Left lung (tissue), 4 donors: ENCODE measurements at regions not wholly inside any gene's neighbourhood (a gene's known extent, or its start where the extent isn't known, plus 50 kb on each side); places are given as distances from the start of the nearest gene placed in this dataset.

Experiments used
- ATAC-seq: fragments of 200-7000 bp; cut with Tn5 transposase; one replicate; pipeline ENCODE4 v1.9.1; 2020; ENCODE audit warnings: moderate library complexity
- DNase-seq, 4 donors: peaks; one replicate each; pipeline ENCODE4 v3.0.0-alpha.2; 2013 to 2020
- H3K27ac ChIP-seq, 2 donors: fragments of 200-600 bp; sonication (generic) in 1 of 2; one replicate each; pipeline versions ENCODE4 v1.5.0 to v1.8.0; 2020 to 2021
- H3K27me3 ChIP-seq, 2 donors: fragments of 200-600 bp; sonication (generic) in 1 of 2; one replicate each; pipeline versions ENCODE4 v1.5.0 to v1.8.0; 2020 to 2021
- H3K36me3 ChIP-seq, 2 donors: fragments of 200-600 bp; sonication (generic) in 1 of 2; one replicate each; pipeline versions ENCODE4 v1.5.0 to v1.8.0; 2020 to 2021
- H3K4me1 ChIP-seq, 2 donors: fragments of 200-600 bp; one replicate each; pipeline ENCODE4 v1.8.0; 2021
- H3K4me3 ChIP-seq, 2 donors: fragments of 200-600 bp; sonication (generic) in 1 of 2; one replicate each; pipeline versions ENCODE4 v1.5.0 to v1.8.0; 2020 to 2021; ENCODE audit warnings: mild to moderate bottlenecking in 1 of 2
- H3K9me3 ChIP-seq, 2 donors: fragments of 200-600 bp; sonication (generic) in 1 of 2; one replicate each; pipeline versions ENCODE4 v1.5.0 to v1.8.0; 2020 to 2021
- intact Hi-C, 2 donors: fragments of 100-400 bp; cut with DNase I; formaldehyde crosslinking; loops; one replicate each; pipeline versions ENCODE4 v1.11.2 to v1.14.2; 2022
- TF ChIP-seq, protein P1 (sequence below), 2 donors: fragments of 200-600 bp; sonication (generic) in 1 of 2; IDR thresholded peaks; one replicate each; pipeline versions ENCODE4 v1.5.0 to v1.8.0; 2021; ENCODE audit warnings: antibody characterized with exemption in 2 of 2
- donor health status: DM: no; HTN: yes; CAD: no.
- donor health status: DM: no; HTN: no; CAD: no.

- Histone ChIP-seq H3K27ac (no peak overlapping the region), H3K36me3 (no peaks in the 10 kb centered on the region), H3K27me3 (no peaks in the 10 kb centered on the region), H3K4me3 (no peak overlapping the region), H3K9me3 (peaks cover 0 to 7% of the 10 kb centered on the region in 2 donors), H3K4me1 (no peaks in the 10 kb centered on the region)
- ATAC-seq = no peak
- no peak for DNase-seq
- TF ChIP-seq, protein P1, sequence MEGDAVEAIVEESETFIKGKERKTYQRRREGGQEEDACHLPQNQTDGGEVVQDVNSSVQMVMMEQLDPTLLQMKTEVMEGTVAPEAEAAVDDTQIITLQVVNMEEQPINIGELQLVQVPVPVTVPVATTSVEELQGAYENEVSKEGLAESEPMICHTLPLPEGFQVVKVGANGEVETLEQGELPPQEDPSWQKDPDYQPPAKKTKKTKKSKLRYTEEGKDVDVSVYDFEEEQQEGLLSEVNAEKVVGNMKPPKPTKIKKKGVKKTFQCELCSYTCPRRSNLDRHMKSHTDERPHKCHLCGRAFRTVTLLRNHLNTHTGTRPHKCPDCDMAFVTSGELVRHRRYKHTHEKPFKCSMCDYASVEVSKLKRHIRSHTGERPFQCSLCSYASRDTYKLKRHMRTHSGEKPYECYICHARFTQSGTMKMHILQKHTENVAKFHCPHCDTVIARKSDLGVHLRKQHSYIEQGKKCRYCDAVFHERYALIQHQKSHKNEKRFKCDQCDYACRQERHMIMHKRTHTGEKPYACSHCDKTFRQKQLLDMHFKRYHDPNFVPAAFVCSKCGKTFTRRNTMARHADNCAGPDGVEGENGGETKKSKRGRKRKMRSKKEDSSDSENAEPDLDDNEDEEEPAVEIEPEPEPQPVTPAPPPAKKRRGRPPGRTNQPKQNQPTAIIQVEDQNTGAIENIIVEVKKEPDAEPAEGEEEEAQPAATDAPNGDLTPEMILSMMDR (IDR thresholded peaks at IDR 0.05) = no peak
- intact Hi-C loops = no loop called here
These were observed 372.7 kb upstream of the ATP10A start for GRCh38 chr15:26235864-26236263.

DNA sequence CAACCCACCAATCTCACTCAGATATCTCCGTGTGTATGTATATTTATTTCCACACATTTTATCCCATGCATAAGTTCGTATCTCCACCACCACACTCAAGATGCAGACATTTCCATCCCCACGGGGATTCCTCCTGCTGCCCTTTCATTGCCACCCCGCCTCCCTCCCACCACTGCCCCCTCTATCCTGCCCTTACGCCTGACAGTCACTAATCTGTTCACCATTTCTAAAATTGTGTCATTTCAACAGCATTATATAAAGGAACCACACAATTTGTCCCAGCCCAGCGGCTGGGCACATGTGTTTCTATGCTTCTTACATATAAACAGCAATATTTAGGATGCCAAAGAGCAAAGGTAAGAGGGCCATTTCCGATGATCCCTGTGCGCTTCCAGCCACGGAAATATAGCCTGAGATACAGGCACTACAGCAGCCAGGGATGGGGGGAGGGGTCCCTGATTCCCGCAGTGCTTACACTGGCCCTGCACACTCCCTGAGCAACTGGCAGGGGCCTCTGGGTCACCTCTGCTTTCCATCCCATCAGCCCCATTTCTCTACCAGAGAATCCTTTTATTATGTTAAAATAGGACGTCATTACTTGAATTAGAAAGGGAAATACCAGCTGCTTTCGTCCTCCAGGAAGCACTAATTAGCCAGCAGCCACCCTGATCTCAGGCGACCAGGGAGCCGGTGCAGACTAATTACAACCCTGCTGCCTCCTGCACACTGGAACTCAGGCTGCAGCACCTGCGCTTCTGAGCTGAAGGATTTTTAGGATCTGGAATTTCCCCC, 372.0 kb upstream of the ATP10A start:
- TF ChIP-seq, protein P1 (IDR thresholded peaks at IDR 0.05) = no peak
- intact Hi-C loops = no loop called here
- Histone ChIP-seq H3K4me3 (no peak overlapping the region), H3K36me3 (no peaks in the 10 kb centered on the region), H3K27me3 (no peaks in the 10 kb centered on the region), H3K4me1 (no peaks in the 10 kb centered on the region), H3K9me3 (peaks cover 0 to under 1% of the 10 kb centered on the region in 2 donors), H3K27ac (no peak overlapping the region)
- ATAC-seq (no peak), DNase-seq (no peak)

GRCh38 chr15:26232691-26233090, 369.6 kb upstream of the ATP10A start:
- ATAC-seq (no peak), DNase-seq (no peak)
- H3K27me3 ChIP-seq = no peaks in the 10 kb centered on the region
- H3K36me3 ChIP-seq = no peaks in the 10 kb centered on the region
- no peak overlapping the region for H3K27ac ChIP-seq
- TF ChIP-seq, protein P1 (IDR thresholded peaks at IDR 0.05) = no peak
- no peaks in the 10 kb centered on the region for H3K4me1 ChIP-seq
- no peak overlapping the region for H3K4me3 ChIP-seq
- peaks cover 0 to 7% of the 10 kb centered on the region in 2 donors for H3K9me3 ChIP-seq
- intact Hi-C loops = no loop called here

DNA sequence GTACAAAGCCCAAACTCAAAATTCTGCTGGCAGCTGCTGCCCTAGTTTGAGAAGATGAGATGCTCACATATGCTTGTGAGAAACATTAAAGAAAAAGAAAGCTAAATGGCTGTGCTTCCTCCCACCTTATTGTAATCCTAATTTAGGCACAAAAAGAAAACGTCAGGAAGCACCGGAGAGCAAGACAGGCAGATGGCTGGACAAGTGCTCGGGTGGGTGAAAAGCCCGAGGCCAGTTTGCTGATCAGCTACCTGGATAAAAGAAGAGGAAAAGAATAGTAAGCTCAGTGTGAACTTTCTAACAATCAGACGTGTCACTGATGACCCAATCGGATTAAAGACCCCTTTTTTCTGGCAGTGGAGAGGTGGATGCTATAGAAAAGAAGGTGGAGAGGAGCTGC, 368.0 kb upstream of the ATP10A start:
- TF ChIP-seq, protein P1 (IDR thresholded peaks at IDR 0.05) = no peak
- no peak overlapping the region for H3K4me3 ChIP-seq
- H3K36me3 ChIP-seq = no peaks in the 10 kb centered on the region
- no peaks in the 10 kb centered on the region for H3K4me1 ChIP-seq
- intact Hi-C loops = no loop called here
- DNase-seq = no peak
- H3K9me3 ChIP-seq = peaks cover 0 to 19% of the 10 kb centered on the region in 2 donors
- ATAC-seq = no peak
- no peak overlapping the region for H3K27ac ChIP-seq
- H3K27me3 ChIP-seq = no peaks in the 10 kb centered on the region

DNA sequence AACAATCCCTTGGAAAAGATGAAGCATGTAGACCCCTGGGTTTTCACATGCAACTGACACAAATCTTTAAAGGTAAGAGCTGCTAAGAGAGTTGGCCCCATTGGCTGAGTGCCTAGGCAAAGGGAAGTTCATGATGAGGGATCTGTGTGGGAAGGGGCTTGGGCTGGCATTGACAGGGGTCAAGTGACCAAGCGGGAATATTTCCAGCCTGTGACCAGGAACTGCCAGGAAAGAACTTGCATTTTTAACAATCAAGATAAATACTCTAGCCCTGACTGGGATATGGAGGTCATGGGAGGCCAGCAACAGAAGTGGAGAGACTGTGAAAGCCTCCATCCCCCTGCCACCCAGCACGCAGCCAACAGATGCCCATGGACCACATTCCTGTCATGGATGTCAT, 361.1 kb upstream of the ATP10A start:
- intact Hi-C loops = no loop called here
- no peak for DNase-seq
- no peak overlapping the region for H3K27ac ChIP-seq
- peaks cover 0 to 27% of the 10 kb centered on the region in 2 donors for H3K9me3 ChIP-seq
- H3K27me3 ChIP-seq = no peaks in the 10 kb centered on the region
- no peaks in the 10 kb centered on the region for H3K4me1 ChIP-seq
- H3K4me3 ChIP-seq = no peak overlapping the region
- H3K36me3 ChIP-seq = no peaks in the 10 kb centered on the region
- TF ChIP-seq, protein P1 (IDR thresholded peaks at IDR 0.05) = no peak
- no peak for ATAC-seq
